Endodermal cell (in vitro differentiated cells): ENCODE measurements at regions not wholly inside any gene's neighbourhood (a gene's known extent, or its start where the extent isn't known, plus 50 kb on each side); places are given as distances from the start of the nearest gene placed in this dataset.

Experiments
- DNase-seq: peaks from one replicate; pipeline ENCODE4 v3.0.0-alpha.2; 2017
- H3K27ac ChIP-seq: 2 replicates; pipeline ENCODE4 v1.5.1; 2013; ENCODE audit warnings: mild to moderate bottlenecking, low read depth, low read length, moderate library complexity
- H3K27me3 ChIP-seq: 2 replicates; pipeline ENCODE4 v1.6.1; 2013; ENCODE audit warnings: mild to moderate bottlenecking, low read length, moderate library complexity; ENCODE audit not compliant: insufficient read depth, control insufficient read depth, poor library complexity, severe bottlenecking
- H3K36me3 ChIP-seq: 2 replicates; pipeline ENCODE4 v1.7.0; 2013; ENCODE audit warnings: mild to moderate bottlenecking, low read length, moderate library complexity; ENCODE audit not compliant: control insufficient read depth, insufficient read depth
- H3K4me1 ChIP-seq: one replicate; pipeline ENCODE4 v1.7.0; 2013; ENCODE audit warnings: low read length; ENCODE audit not compliant: control insufficient read depth, insufficient read depth
- H3K4me3 ChIP-seq: 2 replicates; pipeline ENCODE4 v1.5.1; 2013; ENCODE audit warnings: mild to moderate bottlenecking, low read length, moderate library complexity
- H3K9ac ChIP-seq: 2 replicates; pipeline ENCODE4 v1.6.1; 2013; ENCODE audit warnings: mild to moderate bottlenecking, low read length, moderate library complexity; ENCODE audit not compliant: poor library complexity, severe bottlenecking; ENCODE audit errors: extremely low read depth
- H3K9me3 ChIP-seq: 2 replicates; pipeline ENCODE4 v1.6.1; 2013; ENCODE audit warnings: mild to moderate bottlenecking, low read length, moderate library complexity; ENCODE audit not compliant: control insufficient read depth
- H3K27ac Mint-ChIP-seq: 2 replicates; pipeline ENCODE4 v1.8.0; 2020; ENCODE audit warnings: mixed read lengths
- H3K27me3 Mint-ChIP-seq: 2 replicates; pipeline ENCODE4 v1.8.0; 2021; ENCODE audit warnings: mild to moderate bottlenecking, mixed read lengths; ENCODE audit not compliant: insufficient read depth
- H3K36me3 Mint-ChIP-seq: 2 replicates; pipeline ENCODE4 v1.8.0; 2020; ENCODE audit warnings: low read depth, mixed read lengths
- H3K4me1 Mint-ChIP-seq: 2 replicates; pipeline ENCODE4 v1.8.0; 2020; ENCODE audit warnings: mixed read lengths
- H3K4me3 Mint-ChIP-seq: 2 replicates; pipeline ENCODE4 v1.8.0; 2020; ENCODE audit warnings: mild to moderate bottlenecking, moderate library complexity, mixed read lengths
- H3K9me3 Mint-ChIP-seq: 2 replicates; pipeline ENCODE4 v1.8.0; 2020; ENCODE audit warnings: mild to moderate bottlenecking, mixed read lengths
- CTCF ChIP-seq: fragments of 200-600 bp; sonication (generic); conservative IDR thresholded peaks from 2 replicates; pipeline ENCODE4 v1.5.0; 2021; ENCODE audit warnings: antibody characterized with exemption, mild to moderate bottlenecking
- WGBS, 2 experiments: methylation state at CpG; one replicate each; pipeline versions ENCODE4 v1.1.5 to v1.1.7; 2013; ENCODE audit warnings: missing lambda C conversion rate in 2 of 2, mixed read lengths in 1 of 2; ENCODE audit not compliant: insufficient coverage in 1 of 2, insufficient read length in 1 of 2; 5-methylcytosine and 5-hydroxymethylcytosine counted together

- no peak overlapping the region for H3K27ac Mint-ChIP-seq
- Histone ChIP-seq H3K9ac (no peak overlapping the region), H3K4me1 (no peaks in the 10 kb centered on the region), H3K4me3 (no peak overlapping the region), H3K36me3 (no peaks in the 10 kb centered on the region), H3K27ac (no peak overlapping the region), H3K9me3 (no peaks in the 10 kb centered on the region), H3K27me3 (no peaks in the 10 kb centered on the region)
- TF ChIP-seq CTCF = no peak
- H3K9me3 Mint-ChIP-seq = no peaks in the 10 kb centered on the region
- H3K36me3 Mint-ChIP-seq = no peaks in the 10 kb centered on the region
- no peak for DNase-seq
- no CpG with 5 or more reads among the region's 1 CpG for WGBS, 2 experiments
- no peak overlapping the region for H3K4me3 Mint-ChIP-seq
- no peaks in the 10 kb centered on the region for H3K27me3 Mint-ChIP-seq
- no peaks in the 10 kb centered on the region for H3K4me1 Mint-ChIP-seq
Measured at GRCh38 chr3:102537123-102537522, 102.3 kb downstream of the ZPLD1 start.

- WGBS, 2 experiments = 94 to 97% methylated on average over 3 to 6 of the region's 6 CpGs
- Histone ChIP-seq H3K9ac (no peak overlapping the region), H3K4me1 (no peaks in the 10 kb centered on the region), H3K36me3 (no peaks in the 10 kb centered on the region), H3K27me3 (no peaks in the 10 kb centered on the region), H3K4me3 (no peak overlapping the region), H3K9me3 (no peaks in the 10 kb centered on the region), H3K27ac (no peak overlapping the region)
- no peaks in the 10 kb centered on the region for H3K9me3 Mint-ChIP-seq
- no peaks in the 10 kb centered on the region for H3K27me3 Mint-ChIP-seq
- H3K4me3 Mint-ChIP-seq = no peak overlapping the region
- DNase-seq = no peak
- no peak for TF ChIP-seq CTCF
- peaks cover 16% of the 10 kb centered on the region for H3K4me1 Mint-ChIP-seq
- no peak overlapping the region for H3K27ac Mint-ChIP-seq
- no peaks in the 10 kb centered on the region for H3K36me3 Mint-ChIP-seq
Measured at GRCh38 chr3:102544741-102545140, 109.9 kb downstream of the ZPLD1 start.

GRCh38 chr3:102545276-102545675 lies 110.5 kb downstream of the ZPLD1 start:
- Histone ChIP-seq H3K4me1 (no peaks in the 10 kb centered on the region), H3K9me3 (no peaks in the 10 kb centered on the region), H3K4me3 (no peak overlapping the region), H3K27ac (no peak overlapping the region), H3K36me3 (no peaks in the 10 kb centered on the region), H3K27me3 (no peaks in the 10 kb centered on the region), H3K9ac (no peak overlapping the region)
- no peaks in the 10 kb centered on the region for H3K9me3 Mint-ChIP-seq
- DNase-seq = no peak
- no peak overlapping the region for H3K4me3 Mint-ChIP-seq
- no peak for TF ChIP-seq CTCF
- H3K27me3 Mint-ChIP-seq = no peaks in the 10 kb centered on the region
- H3K36me3 Mint-ChIP-seq = no peaks in the 10 kb centered on the region
- H3K27ac Mint-ChIP-seq = no peak overlapping the region
- 92 to 93% methylated on average over 2 of the region's 2 CpGs for WGBS, 2 experiments
- peaks cover 16% of the 10 kb centered on the region for H3K4me1 Mint-ChIP-seq
